22Rv1 (cell line): ENCODE measurements at regions not wholly inside any gene's neighbourhood (a gene's known extent, or its start where the extent isn't known, plus 50 kb on each side); places are given as distances from the start of the nearest gene placed in this dataset.

ENCODE experiments used
- H3K27ac ChIP-seq: fragments of 450-650 bp; 2 replicates; pipeline ENCODE4 v1.5.1; 2017
- CTCF ChIP-seq: fragments of 450-650 bp; IDR thresholded peaks from 2 replicates; pipeline ENCODE4 v1.5.1; 2017; ENCODE audit warnings: mild to moderate bottlenecking
- ZFX ChIP-seq: fragments of 450-650 bp; IDR thresholded peaks from 2 replicates; pipeline ENCODE4 v1.6.1; 2017; ENCODE audit warnings: antibody characterized with exemption, borderline replicate concordance

- H3K27ac ChIP-seq = no peak overlapping the region
These were observed 179.3 kb downstream of the XPNPEP1 start for GRCh38 chr10:109744020-109744419.

DNA sequence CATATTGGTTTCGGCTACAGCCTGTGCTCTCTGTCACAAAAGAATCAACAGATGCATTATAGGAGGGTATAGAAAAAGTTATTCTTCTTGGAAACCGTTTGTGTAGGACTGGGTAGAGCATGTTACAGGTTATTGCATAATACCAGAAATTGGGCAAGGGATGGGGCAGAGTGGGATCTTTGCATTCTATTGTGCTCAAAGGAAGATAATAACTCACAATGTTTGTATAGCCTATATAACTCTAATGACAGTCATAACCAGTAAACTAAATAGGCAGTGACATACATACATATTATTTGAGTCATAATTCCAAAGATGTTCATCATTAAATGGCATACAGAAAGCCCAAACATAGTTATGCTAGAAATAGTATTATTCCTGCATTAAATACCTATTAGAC, 179.7 kb downstream of the XPNPEP1 start:
- TF ChIP-seq ZFX (no peak), CTCF (no peak)
- no peak overlapping the region for H3K27ac ChIP-seq

More at GRCh38 chr10:109744020-109744419, 179.3 kb downstream of the XPNPEP1 start:
- no peak for TF ChIP-seq CTCF
- TF ChIP-seq ZFX = no peak

GRCh38 chr10:109743146-109743545, 180.2 kb downstream of the XPNPEP1 start:
- H3K27ac ChIP-seq = no peak overlapping the region
- TF ChIP-seq ZFX (no peak), CTCF (no peak)

- no peak overlapping the region for H3K27ac ChIP-seq
- no peak for TF ChIP-seq ZFX
- no peak for TF ChIP-seq CTCF
These were observed 181.6 kb downstream of the XPNPEP1 start for GRCh38 chr10:109741712-109742111.

GRCh38 chr10:109740436-109740835, 182.9 kb downstream of the XPNPEP1 start:
- TF ChIP-seq ZFX (no peak), CTCF (no peak)
- no peak overlapping the region for H3K27ac ChIP-seq

DNA sequence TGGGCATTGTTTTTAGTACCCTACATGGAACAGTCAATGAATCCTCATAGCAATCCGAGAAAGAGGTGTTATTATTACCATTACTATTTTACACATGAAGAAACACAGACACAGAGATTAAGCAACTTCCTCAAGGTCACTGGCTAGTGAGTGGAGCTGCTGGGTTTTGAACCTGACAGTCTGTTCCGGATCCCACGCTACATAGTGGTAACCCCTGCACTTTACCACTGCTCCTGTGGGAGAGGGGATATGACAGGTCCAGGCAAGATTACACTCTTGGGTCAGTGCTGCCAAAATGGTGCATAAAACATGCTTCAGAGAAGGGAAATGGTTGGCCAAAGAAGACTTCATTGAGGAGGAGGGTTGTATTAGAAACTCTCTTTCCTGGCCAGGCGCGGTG, 185.7 kb downstream of the XPNPEP1 start:
- no peak for TF ChIP-seq CTCF
- TF ChIP-seq ZFX = no peak
- H3K27ac ChIP-seq = no peak overlapping the region

- no peak for TF ChIP-seq CTCF
- no peak for TF ChIP-seq ZFX
- no peak overlapping the region for H3K27ac ChIP-seq
These were observed 186.3 kb downstream of the XPNPEP1 start for GRCh38 chr10:109737009-109737408.

- H3K27ac ChIP-seq = no peak overlapping the region
- TF ChIP-seq CTCF = no peak
These were observed 187.5 kb downstream of the XPNPEP1 start for GRCh38 chr10:109735776-109736175.
